ENCODE measurements at regions not wholly inside any gene's neighbourhood (a gene's known extent, or its start where the extent isn't known, plus 50 kb on each side); places are given as distances from the start of the nearest gene placed in this dataset.
A peak's percentile ranks its signal among the peaks of the same experiment; 100 is the strongest.

GRCh38 chr22:27407369-27407985 is 394.1 kb downstream of the MN1 start:
- H4K20me1 ChIP-seq, result no peaks in the 10 kb centered on the region
- H3K36me3 ChIP-seq, result no peaks in the 10 kb centered on the region
- H3K27me3 ChIP-seq, result no peaks in the 10 kb centered on the region
- no peak overlapping the region for H3K27ac ChIP-seq
- no peak overlapping the region for H3K9ac ChIP-seq
- H3K9me3 ChIP-seq (replicated peaks in 1 of 11), result peaks cover 0 to 9% (median 3%) of the 10 kb centered on the region in 11 experiments; a peak in 7 of 22 replicates
- no peak overlapping the region for H3K4me3 ChIP-seq
- peak overlapping the region in 10 of 11 experiments; percentile 7 to 53 (median 28); a peak in 14 of 22 replicates for H3K4me2 ChIP-seq
- TF ChIP-seq Cebpa-rat (IDR thresholded peaks at IDR 0.05), result no peak
- peaks cover 6 to 23% (median 17%) of the 10 kb centered on the region in 10 experiments; a peak in 17 of 20 replicates for H3K4me1 ChIP-seq

GRCh38 chr22:27408068-27408467 is 393.5 kb downstream of the MN1 start:
- H3K4me3 ChIP-seq, result no peak overlapping the region
- H3K9me3 ChIP-seq (replicated peaks in 1 of 11), result peaks cover 0 to 3% (median 0%) of the 10 kb centered on the region in 11 experiments; a peak in 6 of 22 replicates
- no peaks in the 10 kb centered on the region for H3K36me3 ChIP-seq
- TF ChIP-seq Cebpa-rat (IDR thresholded peaks at IDR 0.05), result no peak
- peaks cover 6 to 23% (median 17%) of the 10 kb centered on the region in 10 experiments; a peak in 17 of 20 replicates for H3K4me1 ChIP-seq
- no peaks in the 10 kb centered on the region for H4K20me1 ChIP-seq
- no peak overlapping the region for H3K9ac ChIP-seq
- H3K4me2 ChIP-seq, result peak overlapping the region in 9 of 11 experiments; percentile 7 to 53 (median 31); a peak in 10 of 22 replicates
- H3K27ac ChIP-seq, result no peak overlapping the region
- no peaks in the 10 kb centered on the region for H3K27me3 ChIP-seq

GRCh38 chr22:27409299-27409698 is 392.3 kb downstream of the MN1 start:
- Histone ChIP-seq H3K27ac (no peak overlapping the region), H3K9ac (no peak overlapping the region), H3K4me2 (peak overlapping the region in 2 of 11 experiments; percentile 5 to 16; a peak in 1 of 22 replicates), H3K27me3 (no peaks in the 10 kb centered on the region), H3K4me3 (no peak overlapping the region), H3K36me3 (no peaks in the 10 kb centered on the region), H3K4me1 (peaks cover 6 to 23% (median 17%) of the 10 kb centered on the region in 10 experiments; a peak in 17 of 20 replicates), H4K20me1 (no peaks in the 10 kb centered on the region), H3K9me3 (replicated peaks in 1 of 11) (no peaks in the 10 kb centered on the region)
- no peak for TF ChIP-seq Cebpa-rat (IDR thresholded peaks at IDR 0.05)

GRCh38 chr22:27412866-27413445 is 388.6 kb downstream of the MN1 start:
- Histone ChIP-seq H3K36me3 (no peaks in the 10 kb centered on the region), H3K27ac (no peak overlapping the region), H3K4me1 (peaks cover 0 to 12% (median 7%) of the 10 kb centered on the region in 10 experiments; a peak in 14 of 20 replicates), H3K9me3 (replicated peaks in 1 of 11) (no peaks in the 10 kb centered on the region), H3K4me3 (no peak overlapping the region), H3K9ac (no peak overlapping the region), H3K4me2 (no peak overlapping the region), H3K27me3 (no peaks in the 10 kb centered on the region), H4K20me1 (no peaks in the 10 kb centered on the region; a peak in 1 of 22 replicates)
- TF ChIP-seq Cebpa-rat (IDR thresholded peaks at IDR 0.05), result no peak

- Histone ChIP-seq H3K4me2 (no peak overlapping the region), H3K9ac (no peak overlapping the region), H3K9me3 (replicated peaks in 1 of 11) (no peaks in the 10 kb centered on the region), H3K27ac (no peak overlapping the region), H3K36me3 (no peaks in the 10 kb centered on the region), H3K27me3 (no peaks in the 10 kb centered on the region), H4K20me1 (no peaks in the 10 kb centered on the region; a peak in 2 of 22 replicates), H3K4me3 (no peak overlapping the region), H3K4me1 (peaks cover 0 to 8% (median 3%) of the 10 kb centered on the region in 10 experiments; a peak in 6 of 20 replicates)
- TF ChIP-seq Cebpa-rat (IDR thresholded peaks at IDR 0.05), result no peak
Measured at GRCh38 chr22:27413702-27414101, 387.9 kb downstream of the MN1 start.

- H3K36me3 ChIP-seq, result no peaks in the 10 kb centered on the region
- no peak overlapping the region for H3K4me3 ChIP-seq
- no peak overlapping the region for H3K27ac ChIP-seq
- no peak for TF ChIP-seq Cebpa-rat (IDR thresholded peaks at IDR 0.05)
- H4K20me1 ChIP-seq, result no peaks in the 10 kb centered on the region; a peak in 2 of 22 replicates
- no peak overlapping the region for H3K9ac ChIP-seq
- no peaks in the 10 kb centered on the region for H3K9me3 ChIP-seq (replicated peaks in 1 of 11)
- H3K27me3 ChIP-seq, result no peaks in the 10 kb centered on the region
- peaks cover 0 to 8% (median 0%) of the 10 kb centered on the region in 10 experiments; a peak in 2 of 20 replicates for H3K4me1 ChIP-seq
- no peak overlapping the region for H3K4me2 ChIP-seq
Measured at GRCh38 chr22:27416511-27417420, 384.8 kb downstream of the MN1 start.

GRCh38 chr22:27417421-27417814 is 384.1 kb downstream of the MN1 start:
- Histone ChIP-seq H3K4me3 (no peak overlapping the region), H3K36me3 (no peaks in the 10 kb centered on the region), H3K9me3 (replicated peaks in 1 of 11) (no peaks in the 10 kb centered on the region), H4K20me1 (no peaks in the 10 kb centered on the region; a peak in 2 of 22 replicates), H3K27me3 (no peaks in the 10 kb centered on the region), H3K9ac (no peak overlapping the region), H3K4me1 (peaks cover 0 to 8% (median 0%) of the 10 kb centered on the region in 10 experiments; a peak in 2 of 20 replicates), H3K4me2 (no peak overlapping the region), H3K27ac (no peak overlapping the region)
- no peak for TF ChIP-seq Cebpa-rat (IDR thresholded peaks at IDR 0.05)

GRCh38 chr22:27418261-27418660 is 383.3 kb downstream of the MN1 start:
- H3K36me3 ChIP-seq, result no peaks in the 10 kb centered on the region

GRCh38 chr22:27419473-27419872 is 382.1 kb downstream of the MN1 start:
- H3K9me3 ChIP-seq (replicated peaks in 1 of 11), result no peaks in the 10 kb centered on the region
- H3K4me1 ChIP-seq, result peaks cover 0 to 8% (median 0%) of the 10 kb centered on the region in 10 experiments; a peak in 2 of 20 replicates
- no peak overlapping the region for H3K4me3 ChIP-seq
- no peaks in the 10 kb centered on the region; a peak in 2 of 22 replicates for H4K20me1 ChIP-seq
- TF ChIP-seq Cebpa-rat (IDR thresholded peaks at IDR 0.05), result no peak
- H3K36me3 ChIP-seq, result no peaks in the 10 kb centered on the region
- H3K27me3 ChIP-seq, result no peaks in the 10 kb centered on the region
- no peak overlapping the region for H3K27ac ChIP-seq
- no peak overlapping the region for H3K9ac ChIP-seq
- no peak overlapping the region for H3K4me2 ChIP-seq

More at GRCh38 chr22:27418261-27418660, 383.3 kb downstream of the MN1 start:
- H3K4me1 ChIP-seq, result peaks cover 0 to 8% (median 0%) of the 10 kb centered on the region in 10 experiments; a peak in 2 of 20 replicates
- no peak for TF ChIP-seq Cebpa-rat (IDR thresholded peaks at IDR 0.05)
- no peaks in the 10 kb centered on the region; a peak in 2 of 22 replicates for H4K20me1 ChIP-seq
- no peak overlapping the region for H3K4me2 ChIP-seq
- H3K9ac ChIP-seq, result no peak overlapping the region
- no peak overlapping the region for H3K27ac ChIP-seq
- no peak overlapping the region for H3K4me3 ChIP-seq
- H3K9me3 ChIP-seq (replicated peaks in 1 of 11), result no peaks in the 10 kb centered on the region
- no peaks in the 10 kb centered on the region for H3K27me3 ChIP-seq

Data from BLaER1 treated with 17β-estradiol and CSF1 and Interleukin-3, amounts not matched to agents 10 nM and 100 nM (cell line).